ENCODE measurements at regions not wholly inside any gene's neighbourhood (a gene's known extent, or its start where the extent isn't known, plus 50 kb on each side); places are given as distances from the start of the nearest gene placed in this dataset.
"Not testable (repeated sequence)": the region's sequence is repeated elsewhere in the genome, so short reads cannot be mapped to it uniquely, and the experiment has no call there.

DNA sequence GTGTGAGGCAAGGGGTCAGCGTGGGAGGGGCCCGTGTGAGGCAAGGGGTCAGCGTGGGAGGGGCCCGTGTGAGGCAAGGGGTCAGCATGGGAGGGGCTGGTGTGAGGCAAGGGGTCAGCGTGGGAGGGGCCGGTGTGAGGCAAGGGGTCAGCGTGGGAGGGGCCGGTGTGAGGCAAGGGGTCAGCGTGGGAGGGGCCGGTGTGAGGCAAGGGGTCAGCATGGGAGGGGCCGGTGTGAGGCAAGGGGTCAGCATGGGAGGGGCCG, 119.2 kb downstream of the SEPTIN14 start:
- not testable (repeated sequence) for DNase-seq

DNA sequence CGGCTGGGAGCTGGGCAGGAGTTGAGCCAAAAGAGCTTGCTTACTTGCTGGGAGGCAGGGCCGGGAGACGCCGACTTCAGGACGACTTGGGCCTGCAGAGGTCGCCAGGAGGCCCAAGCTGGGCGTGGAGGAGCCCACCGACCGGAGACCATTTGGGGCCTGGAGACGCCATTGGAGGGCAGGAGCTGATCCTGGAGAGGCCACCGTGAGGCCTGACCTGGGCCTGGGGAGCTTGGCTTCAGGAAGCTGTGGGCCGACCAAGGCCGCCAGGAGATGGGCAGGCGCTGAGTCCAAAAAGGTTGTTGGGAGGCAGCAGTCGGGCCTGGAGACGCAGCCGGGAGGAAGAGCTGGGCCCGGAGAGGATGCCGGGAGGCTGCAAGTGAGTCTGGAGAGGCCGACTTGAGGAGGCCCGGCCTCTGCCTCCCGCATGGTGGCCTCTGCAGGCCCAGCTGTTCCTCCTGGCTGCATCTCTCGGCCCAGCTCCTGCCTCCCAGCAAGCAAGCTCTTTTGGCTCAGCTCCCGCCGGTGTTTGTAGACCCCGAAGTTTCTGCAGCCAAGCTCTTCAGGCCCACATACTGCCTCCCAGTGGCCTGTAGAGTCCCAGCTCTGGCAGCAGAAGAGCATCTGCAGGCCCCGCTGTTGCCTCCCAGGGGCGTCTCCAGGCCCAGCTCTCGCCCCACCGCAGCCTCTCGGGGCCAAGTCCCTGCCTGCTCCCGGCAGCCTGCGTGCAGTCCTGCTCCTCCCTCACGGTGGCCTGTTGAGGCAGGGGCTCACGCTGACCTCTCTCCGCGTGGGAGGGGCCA, 119.7 kb downstream of the SEPTIN14 start:
- DNase-seq, result not testable (repeated sequence)

DNA sequence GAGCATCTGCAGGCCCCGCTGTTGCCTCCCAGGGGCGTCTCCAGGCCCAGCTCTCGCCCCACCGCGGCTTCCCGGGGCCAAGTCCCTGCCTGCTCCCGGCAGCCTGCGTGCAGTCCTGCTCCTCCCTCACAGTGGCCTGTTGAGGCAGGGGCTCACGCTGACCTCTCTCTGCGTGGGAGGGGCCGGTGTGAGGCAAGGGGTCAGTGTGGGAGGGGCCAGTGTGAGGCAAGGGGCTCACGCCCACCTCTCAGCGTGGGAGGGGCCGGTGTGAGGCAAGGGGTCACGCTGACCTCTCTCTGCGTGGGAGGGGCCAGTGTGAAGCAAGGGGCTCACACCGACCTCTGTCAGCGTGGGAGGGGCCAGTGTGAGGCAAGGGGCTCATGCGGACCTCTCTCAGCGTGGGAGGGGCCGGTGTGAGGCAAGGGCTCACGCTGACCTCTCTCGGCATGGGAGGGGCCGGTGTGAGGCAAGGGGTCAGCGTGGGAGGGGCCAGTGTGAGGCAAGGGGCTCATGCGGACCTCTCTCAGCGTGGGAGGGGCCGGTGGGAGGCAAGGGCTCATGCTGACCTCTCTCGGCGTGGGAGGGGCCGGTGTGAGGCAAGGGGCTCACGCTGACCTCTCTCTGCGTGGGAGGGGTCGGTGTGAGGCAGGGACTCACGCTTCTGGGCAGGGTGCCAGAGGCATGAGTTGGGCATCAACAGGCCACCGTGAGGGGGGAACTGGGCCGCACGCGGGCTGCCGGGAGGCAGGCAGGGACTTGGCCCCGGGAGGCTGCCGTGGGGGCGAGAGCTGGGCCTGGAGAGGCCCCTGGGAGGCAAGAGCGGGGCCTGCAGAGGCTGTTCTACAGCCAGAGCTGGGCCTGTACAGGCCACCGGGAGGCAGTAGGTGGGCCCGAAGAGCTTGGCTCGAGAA, 120.6 kb downstream of the SEPTIN14 start:
- not testable (repeated sequence) for DNase-seq

DNA sequence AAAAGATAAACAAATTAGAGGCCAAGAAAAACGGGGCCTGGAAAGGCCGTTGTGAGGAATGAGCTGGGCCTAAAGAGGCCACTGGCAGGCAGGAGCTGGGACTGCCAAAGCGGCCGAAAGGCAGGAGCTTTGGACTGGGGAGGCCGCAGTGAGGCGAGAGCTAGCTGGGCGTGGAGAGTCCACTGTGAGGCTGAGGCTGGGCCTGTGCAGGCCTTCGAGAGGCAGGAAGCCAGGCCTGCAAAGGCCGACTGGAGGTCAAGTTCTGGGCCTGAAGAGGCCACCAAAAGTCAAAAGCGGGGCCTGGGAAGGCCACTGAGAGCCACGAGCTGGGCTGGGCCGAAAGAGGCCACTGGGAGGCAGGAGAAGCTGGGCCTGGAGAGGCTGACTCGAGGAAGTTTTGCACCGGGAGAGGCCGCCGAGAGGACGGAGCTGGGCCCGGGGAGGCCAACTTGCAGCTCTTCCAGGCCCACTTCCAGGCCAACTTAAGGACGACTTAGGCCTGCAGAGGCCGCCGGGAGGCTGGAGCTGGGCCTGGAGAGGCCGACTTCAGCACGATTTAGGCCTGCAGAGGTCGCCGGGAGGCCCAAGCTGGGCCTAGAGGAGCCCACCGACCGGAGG, 121.8 kb downstream of the SEPTIN14 start:
- DNase-seq, result not testable (repeated sequence)

DNA sequence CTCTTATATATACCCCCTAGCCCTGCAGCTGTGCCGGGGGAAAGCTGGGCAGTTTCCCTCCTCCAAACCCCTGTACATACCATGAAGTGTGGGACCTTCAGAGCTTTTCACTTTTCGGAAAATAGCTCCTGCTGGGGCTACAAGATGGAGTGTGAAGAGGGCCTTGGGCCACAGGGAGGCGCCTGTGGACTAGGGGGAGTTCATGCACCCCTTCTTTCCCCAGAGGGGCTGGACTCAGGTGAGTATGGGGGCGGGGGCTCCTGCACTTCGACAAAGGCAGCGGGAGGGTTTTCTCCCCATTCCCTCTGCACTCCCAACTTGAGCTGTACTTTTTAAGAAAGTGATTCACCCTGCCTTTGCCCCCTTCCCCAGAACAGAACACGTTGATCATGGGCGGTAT, 122.5 kb downstream of the SEPTIN14 start:
- DNase-seq, result not testable (repeated sequence)

DNA sequence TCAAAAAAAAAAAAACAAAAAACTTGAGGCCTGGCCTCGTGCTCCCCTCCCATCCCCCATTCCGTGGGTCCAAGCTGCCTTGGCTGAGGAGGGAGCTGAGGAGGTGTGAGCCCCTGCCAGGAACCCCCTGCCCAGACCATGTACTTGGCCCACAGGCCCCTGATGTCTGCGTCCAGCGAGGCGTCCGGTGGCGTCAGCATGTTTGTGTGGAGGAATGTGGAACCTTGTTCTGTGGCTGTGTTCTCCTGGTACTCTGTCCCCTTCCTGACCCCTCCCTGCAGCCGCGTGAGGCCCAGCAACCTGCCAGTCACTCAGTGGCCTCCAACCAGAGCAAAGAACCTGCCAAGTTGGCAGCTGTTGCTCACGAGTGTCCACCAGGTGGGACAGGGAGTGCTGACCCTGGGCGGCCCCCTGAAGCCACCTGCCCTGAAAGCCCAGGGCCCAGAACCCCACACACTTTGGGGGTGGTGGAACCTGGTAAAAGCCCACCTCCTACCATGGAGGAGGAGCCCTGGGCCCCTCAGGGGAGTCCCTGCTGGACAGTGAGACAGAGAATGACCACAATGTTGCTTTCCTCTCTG, 125.8 kb downstream of the SEPTIN14 start:
- DNase-seq, result not testable (repeated sequence)

DNA sequence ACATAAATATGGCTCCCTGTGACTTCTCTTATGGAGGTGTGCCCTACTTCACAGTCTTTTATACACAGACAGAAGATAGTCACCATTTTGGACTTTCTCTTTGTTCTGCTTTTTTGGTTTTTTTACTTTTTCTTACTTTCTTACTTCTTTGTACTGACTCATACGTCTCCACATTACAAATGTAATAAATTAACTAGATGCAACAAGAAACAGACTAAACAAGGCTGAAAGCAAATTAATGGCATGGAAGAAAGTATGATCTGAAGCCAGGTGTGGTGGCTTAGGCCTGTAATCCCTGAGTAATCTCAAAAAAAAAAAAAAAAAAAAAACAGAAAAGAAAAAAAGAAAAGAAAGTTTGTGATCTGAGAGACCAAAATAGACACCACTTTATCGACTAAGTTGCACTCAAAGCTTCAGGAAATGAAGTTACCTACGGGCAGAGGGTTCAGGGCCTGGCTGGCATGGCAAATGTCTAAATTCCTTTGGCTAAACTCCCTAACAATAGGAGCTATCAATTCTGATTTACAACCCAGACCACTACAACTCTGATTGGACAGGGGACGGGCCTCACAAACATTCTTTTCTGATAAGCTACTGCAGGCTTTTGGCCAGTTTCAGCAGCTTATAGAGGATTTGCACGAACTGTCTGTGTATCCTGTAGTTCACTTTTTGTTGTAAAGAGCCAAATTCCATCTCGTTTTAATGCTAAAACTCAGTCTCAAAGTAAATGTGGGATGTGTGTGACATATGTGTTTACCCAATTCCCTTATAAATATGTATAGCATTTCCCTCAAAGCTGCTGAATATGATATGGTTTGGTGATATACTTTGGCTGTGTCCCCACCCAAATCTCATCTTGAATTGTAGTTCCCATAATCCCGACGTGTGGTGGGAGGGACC, 129.1 kb downstream of the SEPTIN14 start:
- peak in 1 of 3 donors; percentile 31 for DNase-seq

DNA sequence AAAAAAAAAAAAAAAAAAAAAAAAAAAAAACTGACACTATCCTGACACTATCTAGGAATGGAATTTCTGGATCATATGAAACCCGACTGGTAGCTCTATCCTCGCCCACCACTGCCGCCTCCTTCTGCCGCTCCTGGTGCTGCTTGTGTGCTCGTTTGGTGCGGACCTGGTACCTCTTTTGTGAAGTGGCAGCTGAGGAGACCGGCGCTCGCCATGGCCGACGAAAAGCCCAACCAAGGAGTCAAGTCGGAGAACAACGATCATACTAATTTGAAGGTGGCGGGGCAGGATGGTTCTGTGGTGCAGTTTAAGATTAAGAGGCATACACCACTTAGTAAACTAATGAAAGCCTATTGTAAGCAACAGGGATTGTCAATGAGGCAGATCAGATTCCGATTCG, 130.6 kb downstream of the SEPTIN14 start:
- DNase-seq, result no peak

DNA sequence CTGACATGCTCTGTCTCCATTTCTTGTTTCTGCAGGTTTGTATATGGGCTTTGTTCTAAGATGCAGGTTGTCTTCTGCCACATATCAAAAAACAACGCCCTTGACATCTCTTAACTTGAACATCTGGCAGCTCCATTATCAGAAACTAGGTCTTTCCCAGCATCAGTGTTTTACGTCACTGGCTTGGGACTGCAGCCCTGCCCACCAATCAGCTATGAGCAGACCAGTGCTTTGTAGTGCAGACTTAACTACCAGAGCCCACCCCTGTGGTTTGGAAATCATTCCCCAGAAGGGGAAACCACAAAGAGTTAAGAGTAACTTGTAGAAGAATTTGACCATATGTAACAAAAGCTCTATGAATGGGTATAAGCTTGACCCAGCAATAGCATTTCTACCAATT, 132.4 kb downstream of the SEPTIN14 start:
- DNase-seq, result no peak

DNA sequence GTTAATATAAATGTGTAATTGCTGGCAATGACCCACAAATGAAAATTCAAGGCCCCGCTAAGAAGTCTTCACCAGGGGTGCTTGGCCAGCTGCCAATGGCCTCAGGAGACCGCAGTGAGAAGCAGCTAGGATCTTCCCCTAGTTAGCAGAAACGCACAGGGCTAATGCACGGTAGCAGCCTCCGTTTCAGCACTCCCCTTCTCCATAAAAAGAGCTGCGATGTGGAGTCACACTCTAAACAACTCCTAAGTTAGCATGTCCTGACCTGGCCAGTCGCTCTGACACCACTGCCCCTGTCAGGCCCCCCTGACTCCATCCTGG, 139.0 kb downstream of the SEPTIN14 start:
- DNase-seq, result peak in 2 of 3 donors; percentile 5 to 25

DNA sequence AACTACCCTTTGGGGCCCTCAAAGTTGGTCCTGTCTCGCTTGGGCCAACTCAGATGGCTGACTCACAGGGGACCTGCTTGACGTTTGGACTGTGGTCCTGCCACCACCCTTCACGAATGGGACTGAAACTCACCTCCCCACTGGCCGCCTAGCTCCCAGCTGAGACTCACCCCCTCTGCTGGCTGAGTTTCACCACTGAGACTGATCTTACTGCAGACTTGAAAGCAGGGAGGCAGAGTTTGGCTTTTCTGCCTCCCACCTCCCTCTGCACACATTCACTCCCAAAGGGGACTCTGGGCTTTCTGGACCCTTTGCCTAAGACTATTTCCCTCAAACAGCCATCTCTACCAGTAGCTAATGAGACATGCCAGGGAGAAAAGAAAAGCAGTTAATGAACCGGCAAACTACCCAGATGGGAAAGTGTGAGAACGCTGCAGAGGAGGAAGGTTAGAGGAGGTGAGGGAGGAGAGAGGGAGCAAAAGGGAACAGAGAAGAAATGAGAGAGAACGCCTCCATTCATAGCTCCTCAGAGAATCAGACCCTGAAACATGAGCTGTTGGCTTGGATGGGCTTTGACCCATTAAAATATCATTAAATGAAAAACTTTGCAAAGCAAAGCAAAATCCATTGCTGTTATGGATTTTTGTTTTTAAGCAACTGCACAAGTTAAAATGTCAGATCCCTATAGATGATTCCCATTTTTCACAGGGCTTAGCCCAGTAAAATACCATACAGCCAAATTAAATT, 139.5 kb downstream of the SEPTIN14 start:
- peak in 2 of 3 donors; percentile 6 to 43 for DNase-seq

DNA sequence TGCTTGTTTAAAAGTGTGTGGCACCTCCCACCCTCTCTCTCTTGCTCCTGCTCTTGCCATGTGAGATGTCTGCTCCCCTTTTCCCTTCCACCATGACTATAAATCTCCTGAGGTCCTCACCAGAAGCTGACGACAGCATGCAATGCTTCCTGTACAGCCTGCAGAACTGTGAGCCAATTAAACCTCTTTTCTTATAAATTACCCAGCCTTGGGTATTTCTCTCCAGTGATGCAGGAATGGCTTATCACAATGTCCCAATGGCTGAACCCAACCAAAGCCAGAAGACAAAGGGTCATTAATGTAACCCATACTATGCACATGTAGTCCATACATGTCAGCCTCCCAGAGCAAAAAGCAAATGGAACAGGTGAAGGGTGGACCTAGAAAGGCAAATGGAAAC, 141.5 kb downstream of the SEPTIN14 start:
- DNase-seq, result not testable (repeated sequence)

DNA sequence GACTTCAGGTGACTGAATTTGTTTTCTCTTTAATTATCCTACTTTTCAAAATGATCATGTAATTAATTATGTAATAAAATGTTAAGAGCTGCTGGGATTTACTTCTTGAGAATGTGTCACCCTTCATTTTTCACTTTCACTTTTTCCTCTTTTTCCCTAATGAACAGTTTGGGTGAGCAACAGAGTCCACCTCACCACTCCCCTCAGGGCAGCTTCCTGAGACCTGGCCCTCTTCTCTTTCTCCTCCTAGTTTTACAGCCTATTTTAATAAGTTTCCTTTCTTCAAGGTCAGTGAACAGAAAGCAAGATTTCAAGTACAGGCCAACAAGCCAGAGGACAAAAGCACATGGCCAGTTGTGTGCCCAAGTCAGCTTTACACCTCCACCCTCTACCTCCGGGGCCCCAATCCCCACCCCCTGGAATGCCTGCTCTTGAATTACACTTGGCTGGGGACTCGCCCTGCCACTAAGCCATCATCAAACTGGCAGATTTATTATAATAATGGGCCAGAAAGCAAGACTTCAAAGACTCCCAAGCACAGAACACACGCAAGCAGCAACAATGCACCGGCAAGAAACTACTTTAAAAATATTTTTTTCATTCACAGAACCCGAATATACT, 143.1 kb upstream of the VOPP1 start:
- DNase-seq, result not testable (repeated sequence)

DNA sequence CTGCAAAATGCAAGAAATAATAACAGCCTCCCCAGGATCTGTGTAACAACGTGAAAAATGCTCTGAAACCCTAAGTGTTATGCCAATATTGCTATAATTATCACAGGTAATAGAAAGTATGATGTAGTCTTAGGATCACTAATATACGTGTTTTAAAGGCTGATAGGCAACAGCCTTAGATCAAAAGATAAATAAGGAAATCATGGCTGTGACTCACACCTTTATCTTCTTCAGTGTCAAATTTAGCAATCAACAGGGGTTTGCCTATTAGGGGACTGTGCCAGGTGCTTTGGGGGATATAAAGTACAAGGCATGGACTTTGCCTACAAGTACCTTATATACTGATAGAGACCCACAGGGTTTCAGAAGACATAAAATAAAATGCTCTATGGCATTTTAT, 142.1 kb upstream of the VOPP1 start:
- not testable (repeated sequence) for DNase-seq

DNA sequence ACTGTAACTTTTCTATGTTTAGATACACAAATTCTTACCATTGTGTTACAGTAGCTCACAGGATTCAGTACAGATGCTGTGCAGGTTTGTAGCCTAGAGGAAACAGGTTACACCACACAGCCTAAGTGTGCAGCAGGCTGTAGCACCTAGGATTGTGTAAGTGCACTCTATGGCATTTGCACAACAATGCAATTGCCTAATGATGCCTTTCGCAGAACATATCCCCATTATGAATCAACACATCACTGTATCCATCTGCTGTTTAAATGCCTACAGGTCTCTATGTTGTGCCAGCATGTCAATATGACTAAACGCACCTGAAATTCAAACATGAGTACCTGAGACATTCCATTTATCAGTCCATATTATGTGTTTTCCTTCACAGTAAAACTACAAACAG, 138.0 kb upstream of the VOPP1 start:
- DNase-seq, result not testable (repeated sequence)

DNA sequence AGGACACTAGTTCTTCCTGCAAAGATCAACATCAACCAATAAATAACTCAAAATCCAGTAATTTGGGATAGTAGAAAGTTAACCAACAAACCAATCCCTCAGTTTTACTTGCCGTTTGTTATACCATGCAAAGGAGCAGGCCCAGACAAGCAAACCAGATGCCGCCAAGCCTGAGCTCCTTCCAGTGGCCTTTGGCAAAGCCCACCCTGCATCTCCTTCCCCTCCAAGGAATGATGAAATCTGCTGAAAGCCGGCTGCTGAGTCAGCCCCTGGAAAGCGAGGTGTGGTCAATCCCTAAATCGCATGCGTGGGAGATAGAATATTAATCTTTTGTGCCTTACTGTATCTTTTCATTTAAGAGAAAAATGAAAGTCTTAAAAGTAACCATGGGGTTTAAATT, 135.7 kb upstream of the VOPP1 start:
- DNase-seq, result peak in 2 of 3 donors; percentile 18 to 56

DNA sequence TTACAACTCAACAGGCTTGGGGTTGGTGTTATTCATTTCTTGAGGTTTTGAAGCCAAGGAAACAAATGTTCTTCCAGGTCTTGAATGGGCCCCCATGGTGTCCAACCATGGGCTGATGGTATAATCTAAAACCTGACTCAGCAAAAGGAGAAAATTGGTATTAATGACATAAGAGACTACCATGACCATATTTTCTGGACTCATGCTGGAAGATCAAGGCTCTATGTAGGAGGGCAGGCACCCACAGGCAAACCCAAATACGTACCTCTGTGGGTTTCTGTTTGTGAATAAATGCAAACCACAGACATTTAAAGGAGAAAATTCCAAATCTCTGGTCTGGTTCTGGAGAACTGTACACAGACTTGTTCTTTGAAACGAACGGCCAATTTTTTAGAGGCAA, 135.1 kb upstream of the VOPP1 start:
- DNase-seq, result not testable (repeated sequence)

DNA sequence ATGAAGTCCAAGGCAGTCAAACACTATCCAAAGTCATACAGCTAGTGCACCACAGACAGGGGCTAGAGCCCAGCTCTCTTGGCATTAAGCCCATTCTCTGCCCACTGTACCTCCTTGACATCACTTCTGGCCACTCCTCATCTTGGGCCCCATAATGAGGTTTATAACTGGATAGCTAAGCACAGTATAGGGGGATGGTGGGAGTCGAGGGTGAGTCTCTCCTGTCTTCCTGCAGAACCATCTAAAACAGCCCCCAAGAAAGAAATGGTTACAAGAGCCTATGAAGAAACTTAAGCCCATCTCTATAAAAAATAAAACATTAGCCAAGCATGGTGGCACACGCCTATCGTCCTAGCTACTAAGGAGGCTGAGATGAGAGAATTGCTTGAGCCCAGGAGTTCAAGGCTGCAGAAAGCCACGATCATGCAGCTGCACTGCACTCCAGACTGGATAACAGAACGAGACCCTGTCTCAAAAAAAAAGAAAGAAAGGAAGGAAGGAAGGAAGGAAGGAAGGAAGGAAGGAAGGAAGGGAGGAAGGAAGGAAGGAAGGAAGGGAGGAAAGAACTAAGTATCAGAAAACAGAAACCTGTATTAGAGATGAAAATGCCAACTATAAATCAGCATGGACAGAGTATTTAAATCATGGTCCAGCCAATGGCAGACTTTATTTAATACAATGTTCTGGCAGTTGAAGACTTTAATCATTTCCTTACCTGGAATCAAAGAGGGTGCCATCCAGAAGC, 134.3 kb upstream of the VOPP1 start:
- DNase-seq, result not testable (repeated sequence)

DNA sequence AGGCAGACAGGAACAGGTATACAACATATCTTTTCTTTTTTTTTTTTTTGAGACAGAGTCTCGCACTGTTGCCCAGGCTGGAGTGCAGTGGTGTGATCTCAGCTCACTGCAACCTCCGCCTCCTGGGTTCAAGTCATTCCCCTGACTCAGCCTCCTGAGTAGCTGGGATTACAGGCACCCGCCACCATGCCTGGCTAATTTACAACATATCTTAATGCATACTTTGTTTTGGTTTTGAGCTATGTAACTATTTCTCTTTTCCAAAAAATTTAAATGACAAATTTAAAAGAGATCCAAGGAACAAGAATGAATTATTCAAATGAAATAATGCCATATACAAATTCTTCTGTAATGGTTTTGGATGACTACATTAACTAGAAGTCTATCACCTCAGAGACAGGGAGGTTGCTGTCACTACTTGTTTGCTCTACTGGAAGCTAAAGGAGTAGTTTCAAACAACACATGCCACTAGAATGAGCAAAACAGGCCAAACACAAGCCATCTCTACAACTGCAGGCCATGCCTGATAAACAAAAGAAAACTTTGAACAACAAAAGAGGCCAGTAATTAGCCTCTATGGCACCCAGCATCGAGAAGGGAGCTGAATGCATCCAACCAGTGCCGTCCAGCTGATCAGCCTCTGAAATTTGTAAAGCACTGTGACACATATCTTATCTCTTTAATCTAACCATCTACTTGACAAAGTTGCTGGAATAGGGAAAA, 133.6 kb upstream of the VOPP1 start:
- DNase-seq, result not testable (repeated sequence)

Data from muscle of back (tissue), 3 donors.